Mesenchymal stem cell (in vitro differentiated cells and primary cell): ENCODE measurements at regions not wholly inside any gene's neighbourhood (a gene's known extent, or its start where the extent isn't known, plus 50 kb on each side); places are given as distances from the start of the nearest gene placed in this dataset.

Experiments used
- DNase-seq: peaks from one replicate; pipeline ENCODE4 v3.0.0-alpha.2; 2013
- H2AFZ ChIP-seq: one replicate; pipeline ENCODE4 v1.6.1; 2013; ENCODE audit warnings: low read depth, mild to moderate bottlenecking, control low read depth, inconsistent platforms, low read length, moderate library complexity
- H2AK5ac ChIP-seq: 2 replicates; pipeline ENCODE4 v1.6.1; 2013; ENCODE audit warnings: low read length, moderate library complexity, mild to moderate bottlenecking, inconsistent platforms; ENCODE audit not compliant: severe bottlenecking
- H2BK120ac ChIP-seq: one replicate; pipeline ENCODE4 v1.6.1; 2013; ENCODE audit warnings: low read depth, mild to moderate bottlenecking, inconsistent platforms, low read length, moderate library complexity
- H2BK12ac ChIP-seq, 2 experiments: one replicate each; pipeline ENCODE4 v1.6.1; 2013; ENCODE audit warnings: inconsistent platforms in 2 of 2, low read length in 2 of 2, mild to moderate bottlenecking in 2 of 2, moderate library complexity in 2 of 2, control low read depth in 1 of 2
- H2BK15ac ChIP-seq: one replicate; pipeline ENCODE4 v1.6.1; 2013; ENCODE audit warnings: mild to moderate bottlenecking, low read depth, inconsistent platforms; ENCODE audit not compliant: poor library complexity, severe bottlenecking
- H2BK5ac ChIP-seq: 2 replicates; pipeline ENCODE4 v1.6.1; 2013; ENCODE audit warnings: low read depth, mild to moderate bottlenecking, low read length, control low read depth, inconsistent platforms; ENCODE audit not compliant: poor library complexity, severe bottlenecking
- H3K14ac ChIP-seq, 2 experiments: one replicate each; pipeline ENCODE4 v1.6.1; 2013; ENCODE audit warnings: inconsistent platforms in 2 of 2, low read length in 2 of 2, control low read depth in 1 of 2, mild to moderate bottlenecking in 1 of 2, moderate library complexity in 1 of 2
- H3K18ac ChIP-seq, 2 experiments: one replicate each; pipeline ENCODE4 v1.6.1; 2013; ENCODE audit warnings: inconsistent platforms in 2 of 2, low read length in 2 of 2, control low read depth in 1 of 2, low read depth in 1 of 2, mild to moderate bottlenecking in 1 of 2
- H3K23ac ChIP-seq, 2 experiments: one replicate each; pipeline ENCODE4 v1.6.1; 2013; ENCODE audit warnings: inconsistent platforms in 2 of 2, low read length in 2 of 2, mild to moderate bottlenecking in 2 of 2, moderate library complexity in 2 of 2, control low read depth in 1 of 2
- H3K27ac ChIP-seq: 2 replicates; pipeline ENCODE4 v1.5.1; 2013; ENCODE audit warnings: mild to moderate bottlenecking, moderate library complexity, low read length, control low read depth, inconsistent platforms; ENCODE audit not compliant: poor library complexity, severe bottlenecking
- H3K27me3 ChIP-seq, 2 experiments: 2 replicates each; pipeline versions ENCODE4 v1.6.1 to v1.7.0; 2013; ENCODE audit warnings: low read length in 2 of 2, mild to moderate bottlenecking in 2 of 2, moderate library complexity in 2 of 2, control low read depth in 1 of 2, inconsistent platforms in 1 of 2; ENCODE audit not compliant: control insufficient read depth in 1 of 2, insufficient read depth in 1 of 2
- H3K36me3 ChIP-seq, 2 experiments: 2 replicates each; pipeline versions ENCODE4 v1.6.1 to v1.7.0; 2013; ENCODE audit warnings: low read length in 2 of 2, control low read depth in 1 of 2, inconsistent platforms in 1 of 2, low read depth in 1 of 2, mild to moderate bottlenecking in 1 of 2; ENCODE audit not compliant: insufficient read depth in 2 of 2, control insufficient read depth in 1 of 2
- H3K4ac ChIP-seq, 2 experiments: one replicate each; pipeline ENCODE4 v1.6.1; 2013; ENCODE audit warnings: inconsistent platforms in 2 of 2, low read length in 2 of 2, mild to moderate bottlenecking in 2 of 2, moderate library complexity in 2 of 2, control low read depth in 1 of 2, low read depth in 1 of 2
- H3K4me1 ChIP-seq: 2 replicates; pipeline ENCODE4 v1.6.1; 2013; ENCODE audit warnings: low read depth, low read length, control low read depth; ENCODE audit not compliant: control insufficient read depth, insufficient read depth
- H3K4me2 ChIP-seq: 2 replicates; pipeline ENCODE4 v1.6.1; 2013; ENCODE audit warnings: low read length, mild to moderate bottlenecking, inconsistent platforms; ENCODE audit not compliant: poor library complexity, severe bottlenecking
- H3K4me3 ChIP-seq, 2 experiments: 2 replicates each; pipeline versions ENCODE4 v1.5.1 to v1.7.0; 2013; ENCODE audit warnings: low read length in 2 of 2, mild to moderate bottlenecking in 2 of 2, control low read depth in 1 of 2, low read depth in 1 of 2; ENCODE audit not compliant: insufficient read depth in 1 of 2
- H3K79me1 ChIP-seq: replicated peaks from 2 replicates; pipeline ENCODE4 v1.6.1; 2013; ENCODE audit warnings: mild to moderate bottlenecking, control low read depth, low read length, inconsistent platforms; ENCODE audit not compliant: poor library complexity, severe bottlenecking
- H3K9ac ChIP-seq: 2 replicates; pipeline ENCODE4 v1.7.0; 2013; ENCODE audit warnings: mild to moderate bottlenecking, low read length, moderate library complexity
- H3K9me3 ChIP-seq: 2 replicates; pipeline ENCODE4 v1.7.0; 2013; ENCODE audit warnings: mild to moderate bottlenecking, low read length; ENCODE audit not compliant: control insufficient read depth
- H4K8ac ChIP-seq: one replicate; pipeline ENCODE4 v1.6.1; 2013; ENCODE audit warnings: inconsistent platforms, mild to moderate bottlenecking, low read length, moderate library complexity
- H4K91ac ChIP-seq: one replicate; pipeline ENCODE4 v1.6.1; 2013; ENCODE audit warnings: mild to moderate bottlenecking, low read length, inconsistent platforms
- WGBS: methylation state at CpG from one replicate; pipeline ENCODE4 v1.1.7; 2013; ENCODE audit warnings: mixed read lengths; 5-methylcytosine and 5-hydroxymethylcytosine counted together

DNA sequence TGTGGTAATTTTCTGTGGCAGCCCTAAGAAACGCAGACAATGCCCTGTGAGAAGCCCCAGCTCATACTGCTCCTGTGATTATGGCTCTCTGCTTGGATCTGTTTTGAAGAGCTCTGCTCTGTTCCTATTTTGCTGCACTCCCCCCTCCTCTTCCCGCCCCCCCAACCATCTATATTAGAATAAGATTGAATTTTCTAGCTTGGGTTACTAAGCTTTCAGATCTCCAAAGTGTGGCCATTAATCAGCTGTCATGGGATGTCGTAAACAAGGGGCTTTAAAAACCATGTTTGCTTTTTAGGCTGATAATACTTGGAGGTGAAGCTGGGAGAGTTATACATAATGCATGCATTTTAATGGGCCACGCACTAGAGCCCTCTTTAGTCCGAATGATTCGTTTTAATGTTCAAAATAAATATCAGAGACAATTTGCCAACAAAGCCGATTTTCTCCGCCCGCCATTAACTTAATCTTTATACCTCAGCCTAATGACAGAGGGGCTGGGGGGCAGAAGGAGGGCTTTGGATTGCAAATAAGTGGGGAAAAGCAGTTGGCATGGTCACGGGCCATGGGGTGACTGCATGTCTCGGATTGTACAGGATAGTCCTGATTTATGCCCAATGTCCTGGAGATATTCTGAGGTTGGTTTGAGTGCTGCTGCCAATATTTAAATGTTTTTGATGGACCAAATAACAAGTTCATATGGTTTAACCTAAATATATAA lies 165.5 kb downstream of the RPS24 start:
- H3K4me3 ChIP-seq: no peak overlapping the region
- DNase-seq: no peak
- no peak overlapping the region for H2AK5ac ChIP-seq

DNA sequence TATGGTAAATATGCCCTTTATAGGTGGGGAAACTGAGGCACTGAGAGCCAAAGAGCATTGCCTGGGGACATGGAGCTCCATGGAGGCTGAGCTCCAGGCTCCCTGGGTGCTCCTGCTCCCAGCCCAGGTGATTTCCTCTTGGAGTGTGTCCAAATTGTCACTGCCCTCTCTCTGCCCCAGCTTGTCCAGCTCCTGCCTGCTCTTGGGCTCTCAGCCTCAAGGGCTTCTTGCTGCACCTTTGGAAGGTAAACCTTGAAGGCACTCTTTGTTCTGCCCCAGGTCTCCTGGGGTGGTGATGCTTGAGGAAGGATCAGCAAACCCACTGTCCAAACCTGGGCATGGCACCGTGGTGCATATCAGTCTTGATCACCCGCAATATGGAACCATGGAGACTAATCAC lies 166.1 kb downstream of the RPS24 start:
- Histone ChIP-seq H2BK120ac (no peak overlapping the region), H3K18ac (no peak overlapping the region)
- WGBS: no CpG with 5 or more reads among the region's 2 CpGs

More for the DNA sequence above, 165.5 kb downstream of the RPS24 start:
- peaks cover 0 to 38% of the 10 kb centered on the region in 2 experiments for H3K27me3 ChIP-seq
- no peak overlapping the region for H2AFZ ChIP-seq
- no peak overlapping the region for H2BK15ac ChIP-seq
- no peak overlapping the region for H3K4ac ChIP-seq
- no peak overlapping the region for H3K23ac ChIP-seq
- no peak overlapping the region for H2BK120ac ChIP-seq
- H4K91ac ChIP-seq: no peak overlapping the region
- H4K8ac ChIP-seq: no peak overlapping the region
- H3K36me3 ChIP-seq: no peaks in the 10 kb centered on the region
- H3K4me1 ChIP-seq: peaks cover 3% of the 10 kb centered on the region
- H2BK12ac ChIP-seq: no peak overlapping the region
- H3K9ac ChIP-seq: no peak overlapping the region
- no peak overlapping the region for H2BK5ac ChIP-seq
- no peak overlapping the region for H3K18ac ChIP-seq
- 67% methylated on average over 6 of the region's 11 CpGs for WGBS
- no peak overlapping the region for H3K27ac ChIP-seq
- H3K14ac ChIP-seq: no peak overlapping the region
- no peaks in the 10 kb centered on the region for H3K9me3 ChIP-seq
- no peaks in the 10 kb centered on the region for H3K79me1 ChIP-seq
- no peak overlapping the region for H3K4me2 ChIP-seq

DNA sequence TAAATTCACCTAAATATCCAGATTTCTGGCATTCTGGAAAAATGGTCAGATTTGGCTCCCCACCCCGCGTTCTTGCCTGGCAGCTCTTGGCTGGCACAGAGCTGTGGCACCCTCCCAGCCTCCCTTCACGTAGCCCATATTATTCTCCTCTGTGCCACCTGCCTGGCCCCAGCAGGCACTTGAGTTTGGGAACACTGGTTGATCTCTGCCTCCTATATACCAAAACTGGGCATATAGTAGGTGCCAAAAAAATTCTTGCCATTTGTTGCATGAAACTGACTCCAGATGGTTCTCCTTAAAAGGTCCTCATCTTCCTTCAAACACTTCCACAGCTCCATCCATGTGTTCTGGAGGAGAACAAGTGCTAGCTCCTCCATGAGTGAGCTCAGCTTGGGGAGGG lies 167.0 kb downstream of the RPS24 start:
- no peak overlapping the region for H4K8ac ChIP-seq
- H2BK120ac ChIP-seq: no peak overlapping the region
- H2BK12ac ChIP-seq: no peak overlapping the region
- H2AFZ ChIP-seq: no peak overlapping the region
- no peak overlapping the region for H2BK15ac ChIP-seq
- H3K23ac ChIP-seq: no peak overlapping the region
- H3K79me1 ChIP-seq: no peaks in the 10 kb centered on the region
- H3K27ac ChIP-seq: no peak overlapping the region
- 89% methylated on average over 3 of the region's 3 CpGs for WGBS
- no peaks in the 10 kb centered on the region for H3K9me3 ChIP-seq
- peaks cover 0 to 38% of the 10 kb centered on the region in 2 experiments for H3K27me3 ChIP-seq
- H2BK5ac ChIP-seq: no peak overlapping the region
- H4K91ac ChIP-seq: no peak overlapping the region
- H3K9ac ChIP-seq: no peak overlapping the region
- no peak overlapping the region for H3K14ac ChIP-seq
- H2AK5ac ChIP-seq: no peak overlapping the region
- H3K36me3 ChIP-seq: no peaks in the 10 kb centered on the region
- peaks cover 5% of the 10 kb centered on the region for H3K4me1 ChIP-seq
- DNase-seq: no peak
- no peak overlapping the region for H3K18ac ChIP-seq
- no peak overlapping the region for H3K4me2 ChIP-seq
- no peak overlapping the region for H3K4ac ChIP-seq
- H3K4me3 ChIP-seq: no peak overlapping the region

More for the DNA sequence above, 166.1 kb downstream of the RPS24 start:
- H3K4ac ChIP-seq: no peak overlapping the region
- no peak overlapping the region for H2AFZ ChIP-seq
- H3K79me1 ChIP-seq: no peaks in the 10 kb centered on the region
- H3K9me3 ChIP-seq: no peaks in the 10 kb centered on the region
- H3K36me3 ChIP-seq: no peaks in the 10 kb centered on the region
- peaks cover 8% of the 10 kb centered on the region for H3K4me1 ChIP-seq
- no peak overlapping the region for H3K9ac ChIP-seq
- no peak overlapping the region for H3K4me2 ChIP-seq
- no peak overlapping the region for H2BK15ac ChIP-seq
- no peak overlapping the region for H4K91ac ChIP-seq
- no peak for DNase-seq
- no peak overlapping the region for H2BK5ac ChIP-seq
- no peak overlapping the region for H3K27ac ChIP-seq
- H3K23ac ChIP-seq: no peak overlapping the region
- no peak overlapping the region for H2AK5ac ChIP-seq
- H3K4me3 ChIP-seq: no peak overlapping the region
- H2BK12ac ChIP-seq: no peak overlapping the region
- H4K8ac ChIP-seq: no peak overlapping the region
- H3K14ac ChIP-seq: no peak overlapping the region
- peaks cover 0 to 38% of the 10 kb centered on the region in 2 experiments for H3K27me3 ChIP-seq

DNA sequence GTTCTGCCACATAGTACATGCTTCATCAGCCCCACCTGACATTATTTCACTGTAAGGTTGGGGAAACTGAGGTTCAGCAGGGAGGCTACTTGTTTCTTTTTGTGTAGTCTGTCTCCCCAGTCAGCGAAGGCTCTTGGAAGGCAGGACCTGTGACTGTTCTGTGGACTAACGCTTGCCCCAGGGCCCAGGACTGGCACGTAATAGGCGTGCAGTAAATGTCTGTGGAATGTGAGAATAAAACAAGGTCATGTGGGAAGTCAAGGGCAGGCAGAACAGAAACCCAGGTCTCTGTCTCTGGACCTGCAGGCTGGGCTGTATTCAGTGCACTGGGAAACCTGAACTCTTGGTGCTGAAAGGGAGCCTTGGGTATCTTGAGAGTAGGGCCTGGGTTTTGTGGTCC lies 168.7 kb downstream of the RPS24 start:
- Histone ChIP-seq H2BK5ac (no peak overlapping the region), H3K14ac (no peak overlapping the region), H3K4ac (no peak overlapping the region), H3K4me1 (peaks cover 5% of the 10 kb centered on the region), H3K27me3 (peaks cover 0 to 38% of the 10 kb centered on the region in 2 experiments), H3K27ac (no peak overlapping the region), H2BK12ac (no peak overlapping the region), H3K9me3 (no peaks in the 10 kb centered on the region), H3K4me2 (no peak overlapping the region), H3K9ac (no peak overlapping the region), H3K79me1 (no peaks in the 10 kb centered on the region), H3K4me3 (no peak overlapping the region), H2BK15ac (no peak overlapping the region), H2AK5ac (no peak overlapping the region), H4K8ac (no peak overlapping the region), H4K91ac (no peak overlapping the region), H3K23ac (no peak overlapping the region), H3K18ac (no peak overlapping the region), H3K36me3 (no peaks in the 10 kb centered on the region), H2AFZ (no peak overlapping the region), H2BK120ac (no peak overlapping the region)
- DNase-seq: no peak
- 75% methylated on average over 4 of the region's 4 CpGs for WGBS
